Omental fat pad (tissue), 3 donors: ENCODE measurements at regions not wholly inside any gene's neighbourhood (a gene's known extent, or its start where the extent isn't known, plus 50 kb on each side); places are given as distances from the start of the nearest gene placed in this dataset.
"Not testable (repeated sequence)": the region's sequence is repeated elsewhere in the genome, so short reads cannot be mapped to it uniquely, and the experiment has no call there.

Source experiments
- ATAC-seq: fragments of 150-250 bp; one replicate; pipeline ENCODE4 v1.9.1; 2016; ENCODE audit warnings: mild to moderate bottlenecking, moderate library complexity; ENCODE audit not compliant: low FRiP score
- DNase-seq: peaks from one replicate; pipeline ENCODE4 v3.0.0-alpha.2; 2019; ENCODE audit warnings: low spot score
- TF ChIP-seq, protein P1 (sequence below), 3 donors: fragments of 450-650 bp; IDR thresholded peaks; one replicate each; pipeline ENCODE4 v1.5.1; 2016 to 2017; ENCODE audit warnings: antibody characterized with exemption in 3 of 3, mild to moderate bottlenecking in 3 of 3, moderate library complexity in 2 of 3

- DNase-seq (no peak), ATAC-seq (no peak)
- TF ChIP-seq, protein P1, sequence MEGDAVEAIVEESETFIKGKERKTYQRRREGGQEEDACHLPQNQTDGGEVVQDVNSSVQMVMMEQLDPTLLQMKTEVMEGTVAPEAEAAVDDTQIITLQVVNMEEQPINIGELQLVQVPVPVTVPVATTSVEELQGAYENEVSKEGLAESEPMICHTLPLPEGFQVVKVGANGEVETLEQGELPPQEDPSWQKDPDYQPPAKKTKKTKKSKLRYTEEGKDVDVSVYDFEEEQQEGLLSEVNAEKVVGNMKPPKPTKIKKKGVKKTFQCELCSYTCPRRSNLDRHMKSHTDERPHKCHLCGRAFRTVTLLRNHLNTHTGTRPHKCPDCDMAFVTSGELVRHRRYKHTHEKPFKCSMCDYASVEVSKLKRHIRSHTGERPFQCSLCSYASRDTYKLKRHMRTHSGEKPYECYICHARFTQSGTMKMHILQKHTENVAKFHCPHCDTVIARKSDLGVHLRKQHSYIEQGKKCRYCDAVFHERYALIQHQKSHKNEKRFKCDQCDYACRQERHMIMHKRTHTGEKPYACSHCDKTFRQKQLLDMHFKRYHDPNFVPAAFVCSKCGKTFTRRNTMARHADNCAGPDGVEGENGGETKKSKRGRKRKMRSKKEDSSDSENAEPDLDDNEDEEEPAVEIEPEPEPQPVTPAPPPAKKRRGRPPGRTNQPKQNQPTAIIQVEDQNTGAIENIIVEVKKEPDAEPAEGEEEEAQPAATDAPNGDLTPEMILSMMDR (IDR thresholded peaks at IDR 0.05), result no peak
Observed at GRCh38 chr19:27824108-27824507, 1388.8 kb downstream of the UQCRFS1 start.

- ATAC-seq (no peak), DNase-seq (no peak)
- TF ChIP-seq, protein P1 (IDR thresholded peaks at IDR 0.05), result no peak
Observed at GRCh38 chr19:27822336-27822735, 1390.6 kb downstream of the UQCRFS1 start.

GRCh38 chr19:27821418-27822018, 1391.4 kb downstream of the UQCRFS1 start:
- TF ChIP-seq, protein P1 (IDR thresholded peaks at IDR 0.05), result no peak
- no peak for DNase-seq
- no peak for ATAC-seq

- DNase-seq, result no peak
- ATAC-seq, result no peak
- TF ChIP-seq, protein P1 (IDR thresholded peaks at IDR 0.05), result no peak
Observed at GRCh38 chr19:27815985-27816384, 1397.0 kb downstream of the UQCRFS1 start.

DNA sequence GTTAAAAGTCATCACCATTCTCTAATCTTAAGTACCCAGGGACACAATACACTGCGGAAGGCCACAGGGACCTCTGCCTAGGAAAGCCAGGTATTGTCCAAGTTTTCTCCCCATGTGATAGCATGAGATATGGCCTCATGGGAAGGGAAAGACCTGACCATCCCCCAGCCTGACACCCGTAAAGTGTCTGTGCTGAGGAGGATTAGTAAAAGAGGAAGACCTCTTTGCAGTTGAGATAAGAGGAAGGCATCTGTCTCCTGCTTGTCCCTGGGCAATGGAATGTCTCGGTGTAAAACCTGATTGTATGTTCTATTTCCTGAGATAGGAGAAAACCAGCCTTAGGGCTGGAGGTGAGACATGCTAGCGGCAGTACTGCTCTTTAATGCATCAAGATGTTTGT, 1398.1 kb downstream of the UQCRFS1 start:
- ATAC-seq, DNase-seq: not testable (repeated sequence)

DNA sequence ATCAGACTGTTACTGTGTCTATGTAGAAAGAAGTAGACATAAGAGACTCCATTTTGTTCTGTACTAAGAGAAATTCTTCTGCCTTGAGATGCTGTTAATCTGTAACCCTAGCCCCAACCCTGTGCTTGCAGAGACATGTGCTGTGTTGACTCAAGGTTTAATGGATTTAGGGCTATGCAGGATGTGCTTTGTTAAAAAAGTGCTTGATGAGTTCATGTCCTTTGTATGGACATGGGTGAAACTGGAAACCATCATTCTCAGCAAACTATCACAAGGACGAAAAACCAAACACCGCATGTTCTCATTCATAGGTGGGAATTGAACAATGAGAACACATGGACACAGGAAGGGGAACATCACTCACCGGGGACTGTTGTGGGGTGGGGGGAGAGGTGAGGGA, 1398.7 kb downstream of the UQCRFS1 start:
- not testable (repeated sequence) for DNase-seq, ATAC-seq

DNA sequence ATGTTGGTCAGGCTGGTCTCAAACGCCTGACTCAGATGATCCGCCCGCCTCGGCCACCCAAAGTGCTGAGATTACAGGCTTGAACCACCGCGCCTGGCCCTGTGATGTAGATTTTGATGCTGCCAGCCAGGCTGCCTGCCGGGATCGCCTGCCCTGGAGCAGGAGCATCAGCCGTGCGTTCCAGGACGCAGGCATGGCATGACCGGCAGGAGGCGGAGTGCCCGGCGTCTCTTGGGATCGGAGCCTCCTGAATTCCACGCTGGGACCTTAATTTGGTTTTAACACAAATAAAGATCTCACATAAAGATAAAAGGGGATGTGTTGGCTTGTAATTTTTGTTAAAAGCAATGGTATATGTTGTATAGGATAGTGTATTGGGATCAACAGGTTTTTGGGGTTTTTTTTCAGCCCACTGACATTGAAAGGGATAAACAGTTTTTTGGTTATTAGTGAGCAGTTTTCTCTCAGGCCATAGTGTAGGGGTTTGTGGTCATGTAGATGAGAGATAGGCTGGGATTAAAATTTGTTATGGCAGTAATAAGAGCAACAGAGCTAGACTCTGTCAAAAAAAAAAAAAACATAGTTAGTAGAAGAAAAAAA, 1406.4 kb downstream of the UQCRFS1 start:
- DNase-seq (no peak), ATAC-seq (no peak)
- TF ChIP-seq, protein P1 (IDR thresholded peaks at IDR 0.05), result no peak

DNA sequence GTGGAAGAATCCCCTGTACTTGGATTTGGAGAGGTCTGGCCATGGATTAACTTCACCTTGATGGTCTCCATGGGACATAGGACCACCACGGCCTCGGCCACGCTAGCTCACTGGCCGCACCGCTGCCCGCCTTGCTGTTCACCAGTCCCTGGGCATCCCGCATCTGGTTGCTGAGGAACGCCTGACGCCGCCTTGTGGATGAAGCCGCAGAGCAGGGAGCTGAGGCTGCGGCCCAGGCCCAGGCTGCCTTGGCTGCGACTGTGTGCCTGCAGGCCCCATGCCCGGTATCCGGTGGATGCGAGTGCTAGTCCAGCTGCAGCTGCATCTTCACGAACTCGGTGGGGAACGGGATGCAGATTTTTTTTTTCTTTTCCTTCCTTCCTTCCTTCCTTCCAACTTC, 1407.1 kb downstream of the UQCRFS1 start:
- ATAC-seq (no peak), DNase-seq (no peak)
- TF ChIP-seq, protein P1 (IDR thresholded peaks at IDR 0.05), result no peak

DNA sequence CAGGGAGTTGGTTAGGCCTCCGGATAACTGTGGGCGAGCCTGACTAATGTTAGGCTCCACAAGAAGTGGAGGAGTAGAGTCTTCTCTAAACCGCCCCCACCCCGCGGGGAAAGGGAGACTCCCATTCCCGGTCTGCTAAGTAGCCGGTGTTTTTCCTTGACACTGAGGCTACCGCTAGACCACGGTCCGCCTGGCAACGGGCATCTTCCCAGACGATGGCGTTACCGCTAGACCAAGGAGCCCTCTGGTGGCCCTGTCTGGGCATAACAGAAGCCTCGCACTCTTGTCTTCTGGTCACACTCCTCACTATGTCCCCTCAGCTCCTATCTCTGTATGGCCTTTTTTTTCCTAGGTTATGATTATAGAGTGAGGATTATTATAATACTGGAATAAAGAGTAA, 1410.7 kb downstream of the UQCRFS1 start:
- ATAC-seq, DNase-seq: not testable (repeated sequence)
